GM21576 (cell line): ENCODE measurements at regions not wholly inside any gene's neighbourhood (a gene's known extent, or its start where the extent isn't known, plus 50 kb on each side); places are given as distances from the start of the nearest gene placed in this dataset.

Experiments
- ATAC-seq: cut with Tn5 transposase; IDR thresholded peaks from one replicate; pipeline ENCODE4 v1.9.1; 2021; ENCODE audit warnings: mild to moderate bottlenecking, moderate library complexity; ENCODE audit not compliant: unreplicated experiment

DNA sequence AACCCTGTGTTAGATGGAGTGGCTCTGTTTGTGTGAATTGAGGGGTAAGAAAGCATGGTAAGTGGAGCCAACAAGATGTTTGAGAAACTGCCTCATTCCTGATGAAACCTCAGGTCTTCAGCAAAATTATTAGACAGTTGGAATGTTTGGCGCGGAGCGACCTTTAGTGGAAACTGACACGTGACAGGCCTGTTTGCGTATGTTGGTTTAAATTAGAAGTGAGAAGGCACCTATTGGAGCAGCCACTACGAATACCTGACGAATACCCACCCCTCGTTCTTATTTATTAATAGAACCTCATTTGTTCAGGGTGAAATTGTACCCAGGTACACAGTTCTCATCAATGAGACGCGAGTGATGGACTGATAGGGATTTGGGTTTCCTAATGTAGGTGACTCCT, 63.2 kb upstream of the MIR17HG start:
- no peak for ATAC-seq

DNA sequence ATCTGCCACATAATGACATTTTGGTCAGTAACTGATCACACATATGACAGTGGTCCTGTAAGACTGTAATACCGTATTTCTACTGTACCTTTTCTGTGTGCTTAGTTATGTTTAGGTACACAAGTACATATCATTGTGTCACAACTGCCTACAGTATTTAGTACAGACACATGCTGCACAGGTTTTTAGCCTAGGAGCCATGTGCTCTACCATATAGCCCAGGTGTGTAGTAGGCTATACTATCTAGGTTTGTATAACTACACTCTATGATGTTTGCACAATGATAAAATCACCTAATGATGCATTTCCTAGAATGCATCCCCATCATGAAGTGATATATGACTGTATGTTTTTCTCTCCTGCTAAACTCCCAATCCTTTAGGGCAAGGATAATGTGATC, 61.2 kb upstream of the MIR17HG start:
- ATAC-seq = no peak

DNA sequence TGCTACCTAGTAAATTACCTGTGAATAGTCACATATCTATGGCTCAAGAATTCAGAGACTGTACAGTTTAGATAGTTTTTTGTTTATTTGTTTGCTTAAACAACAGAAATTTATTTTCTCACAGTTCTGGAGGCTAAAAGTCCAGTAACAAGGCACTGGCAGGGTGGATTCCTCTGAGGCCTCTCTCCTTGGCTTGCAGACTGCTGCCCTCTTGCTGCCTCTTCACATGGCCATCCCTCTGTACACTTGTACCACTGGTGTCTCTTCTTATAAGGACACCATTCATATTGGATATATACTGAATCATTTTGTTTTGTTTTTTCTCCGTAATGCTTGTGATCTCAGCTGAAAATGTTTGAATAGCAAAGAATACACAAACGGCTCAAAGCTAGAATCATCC, 56.4 kb upstream of the MIR17HG start:
- ATAC-seq = no peak

DNA sequence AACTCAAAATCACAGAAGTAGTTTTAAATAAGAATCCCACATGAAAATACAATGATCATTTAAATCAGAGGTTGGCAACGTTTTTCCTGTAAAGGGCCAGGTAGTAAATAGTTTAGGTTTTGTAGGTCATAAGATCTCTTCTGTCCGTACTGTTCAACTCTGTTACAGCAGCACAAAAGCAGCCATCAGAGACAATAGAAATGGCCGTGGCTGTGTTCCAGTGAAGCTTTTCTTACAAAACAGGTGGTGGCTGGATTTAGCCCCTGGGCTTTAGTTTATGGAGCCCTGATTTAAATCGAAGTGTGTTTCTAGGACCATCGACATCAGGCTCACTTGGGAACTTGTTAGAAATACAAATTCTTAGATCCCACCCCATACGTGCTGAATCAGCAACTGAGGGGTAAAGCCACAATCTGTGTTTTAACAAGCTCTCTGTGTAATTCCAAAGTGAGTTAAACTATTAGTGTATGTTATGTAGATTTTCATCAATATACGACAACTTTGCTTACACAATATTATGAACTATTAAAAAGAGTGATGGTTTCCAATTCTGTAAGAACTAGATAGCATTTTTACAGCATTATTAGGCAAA, 54.8 kb upstream of the MIR17HG start:
- no peak for ATAC-seq

DNA sequence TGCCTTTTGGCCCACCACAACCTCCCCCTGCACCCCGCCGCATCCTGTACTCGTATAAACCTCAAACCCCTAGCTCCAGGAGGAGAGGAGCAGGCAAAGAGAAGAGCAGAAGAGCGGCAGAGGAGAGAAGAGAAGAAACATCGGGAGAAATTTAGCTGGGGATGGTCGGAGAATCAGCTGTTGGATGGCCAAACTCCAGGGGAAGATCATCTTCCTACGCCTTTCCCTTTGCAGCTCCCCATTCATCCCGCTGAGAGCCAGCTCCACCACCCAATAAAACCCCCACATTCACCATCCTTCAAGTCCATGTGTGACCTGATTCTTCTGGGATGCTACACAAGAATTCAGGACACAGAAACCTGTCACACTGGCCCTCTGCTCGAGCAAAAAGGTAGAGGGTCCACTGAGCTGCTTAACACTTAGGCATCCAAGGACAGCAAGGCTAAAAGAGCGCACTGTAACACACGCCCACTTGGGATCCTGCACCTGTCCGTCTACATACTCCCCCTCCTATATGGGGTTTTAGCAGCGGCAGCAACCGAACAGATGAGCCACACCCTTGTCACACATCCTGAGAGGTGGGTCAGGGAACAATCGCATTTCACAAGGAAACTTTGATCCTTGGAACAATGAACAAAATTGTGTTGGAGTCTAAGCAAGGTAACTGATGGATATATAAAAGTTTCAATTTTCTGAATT, 51.6 kb upstream of the MIR17HG start:
- no peak for ATAC-seq

DNA sequence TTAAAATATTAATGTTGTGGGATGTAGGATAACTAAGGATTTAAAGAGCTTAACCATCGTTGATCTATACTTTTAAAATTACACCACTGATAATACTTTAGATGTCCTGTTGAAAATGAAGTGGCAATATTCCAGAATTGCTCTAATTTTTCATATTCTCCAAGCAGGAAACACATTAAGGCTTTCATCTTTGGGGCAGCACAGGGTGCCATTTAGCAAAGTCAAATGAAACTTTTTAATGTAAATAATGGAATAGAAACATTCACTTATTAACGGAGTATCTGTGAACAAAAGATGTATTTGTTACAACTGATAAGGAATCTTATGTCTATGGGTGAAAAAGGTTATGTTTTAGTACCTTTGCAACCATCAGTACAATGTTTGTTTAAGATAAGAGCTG, 50.0 kb upstream of the MIR17HG start:
- no peak for ATAC-seq
